Hepatocyte (in vitro differentiated cells): ENCODE measurements at regions not wholly inside any gene's neighbourhood (a gene's known extent, or its start where the extent isn't known, plus 50 kb on each side); places are given as distances from the start of the nearest gene placed in this dataset.

ENCODE experiments used
- CTCF ChIP-seq: fragments of 200-600 bp; sonication (generic); IDR thresholded peaks from 2 replicates; pipeline ENCODE4 v1.5.1; 2016; ENCODE audit warnings: antibody characterized with exemption, mild to moderate bottlenecking; ENCODE audit not compliant: poor library complexity
- EZH2 ChIP-seq: fragments of 200-600 bp; sonication (generic); IDR thresholded peaks from 2 replicates; pipeline ENCODE4 v1.6.1; 2016; ENCODE audit warnings: antibody characterized with exemption, mild to moderate bottlenecking, borderline replicate concordance
- EZH2phosphoT487 ChIP-seq: fragments of 200-600 bp; sonication (generic); IDR thresholded peaks from one replicate; pipeline ENCODE4 v1.6.1; 2018; ENCODE audit warnings: antibody characterized with exemption, mild to moderate bottlenecking, low read depth, moderate library complexity; ENCODE audit not compliant: unreplicated experiment, severe bottlenecking

- TF ChIP-seq CTCF (no peak), EZH2 (no peak), EZH2phosphoT487 (no peak)
Measured at GRCh38 chr1:88145752-88146151, 538.3 kb upstream of the PKN2 start.
